H1 (cell line): ENCODE measurements at regions not wholly inside any gene's neighbourhood (a gene's known extent, or its start where the extent isn't known, plus 50 kb on each side); places are given as distances from the start of the nearest gene placed in this dataset.

ENCODE experiments used
- CTCF ChIA-PET: fragments of 300-600 bp; sonication (Branson Sonifier 250); formaldehyde crosslinking; loops from one replicate; lab custom pipeline; 2021; ENCODE audit not compliant: partially characterized antibody; lab: Charles Lee
- POLR2A ChIA-PET: fragments of 300-600 bp; sonication (Branson Sonifier 250); formaldehyde crosslinking; loops from one replicate; lab custom pipeline; 2021; ENCODE audit warnings: inconsistent platforms; ENCODE audit not compliant: partially characterized antibody; lab: Charles Lee
- DNase-seq, 2 experiments: peaks; one replicate each; pipeline versions ENCODE4 v3.0.0 to v3.0.0-alpha.2; 2010 to 2022; ENCODE audit warnings: low spot score in 2 of 2, low read depth in 1 of 2, mixed read lengths in 1 of 2
- FAIRE-seq: peaks from 2 replicates; lab custom pipeline; 2011; peaks lifted over from hg19 to GRCh38; lab: Jason Lieb, UNC
- H2AFZ ChIP-seq: 2 replicates; pipeline ENCODE4 v1.8.1; 2012; ENCODE audit warnings: low read length, inconsistent platforms
- H2AK5ac ChIP-seq: 2 replicates; pipeline ENCODE4 v1.6.1; 2013; ENCODE audit warnings: low read depth, low read length
- H2BK120ac ChIP-seq: replicated peaks from 2 replicates; pipeline ENCODE3; 2013; ENCODE audit warnings: low read depth, low read length, inconsistent platforms
- H2BK12ac ChIP-seq: 2 replicates; pipeline ENCODE4 v1.6.1; 2013; ENCODE audit warnings: low read depth, low read length
- H2BK15ac ChIP-seq: 2 replicates; pipeline ENCODE4 v1.6.1; 2013; ENCODE audit warnings: low read length
- H2BK20ac ChIP-seq: 2 replicates; pipeline ENCODE4 v1.6.1; 2013; ENCODE audit warnings: low read length
- H2BK5ac ChIP-seq: 2 replicates; pipeline ENCODE4 v1.6.1; 2013; ENCODE audit warnings: low read depth, low read length
- H3K14ac ChIP-seq: 2 replicates; pipeline ENCODE4 v1.6.1; 2013; ENCODE audit warnings: inconsistent platforms; ENCODE audit not compliant: insufficient read length
- H3K18ac ChIP-seq: 2 replicates; pipeline ENCODE4 v1.6.1; 2013; ENCODE audit warnings: low read length; ENCODE audit errors: extremely low read depth
- H3K23ac ChIP-seq: 2 replicates; pipeline ENCODE4 v1.6.1; 2013; ENCODE audit warnings: inconsistent platforms; ENCODE audit not compliant: insufficient read length
- H3K23me2 ChIP-seq: 2 replicates; pipeline ENCODE4 v1.6.1; 2013; ENCODE audit warnings: low read depth, low read length
- H3K27ac ChIP-seq: 2 replicates; pipeline ENCODE4 v1.6.1; 2011; ENCODE audit warnings: low read depth, low read length, inconsistent platforms
- H3K27me3 ChIP-seq, 4 experiments: replicated peaks in 1 of 4; 1 replicate in 1 of 4; 2 replicates in 3 of 4; pipeline versions ENCODE4 v1.6.1 to v1.8.1; 2011 to 2013; ENCODE audit warnings: low read length in 3 of 4, mild to moderate bottlenecking in 3 of 4, inconsistent platforms in 2 of 4, mixed read lengths in 2 of 4, moderate library complexity in 1 of 4; ENCODE audit not compliant: control insufficient read depth in 3 of 4, insufficient read depth in 3 of 4; ENCODE audit errors: extremely low read depth in 1 of 4
- H3K36me3 ChIP-seq, 4 experiments: 2 replicates each; pipeline versions ENCODE4 v1.6.1 to v1.8.1; 2011 to 2013; ENCODE audit warnings: mild to moderate bottlenecking in 4 of 4, low read length in 3 of 4, moderate library complexity in 2 of 4, control low read depth in 1 of 4, inconsistent platforms in 1 of 4; ENCODE audit not compliant: insufficient read depth in 4 of 4, control insufficient read depth in 2 of 4
- H3K4ac ChIP-seq: replicated peaks from 2 replicates; pipeline ENCODE3; 2013; ENCODE audit warnings: low read length, low read depth, mixed read lengths, inconsistent platforms; ENCODE audit not compliant: insufficient read length
- H3K4me1 ChIP-seq, 4 experiments: replicated peaks in 1 of 4; 1 replicate in 1 of 4; 2 replicates in 3 of 4; pipeline versions ENCODE4 v1.6.1 to v1.8.1; 2011 to 2013; ENCODE audit warnings: low read length in 3 of 4, inconsistent platforms in 2 of 4, mixed read lengths in 1 of 4; ENCODE audit not compliant: insufficient read depth in 4 of 4, control insufficient read depth in 3 of 4
- H3K4me2 ChIP-seq, 2 experiments: 2 replicates each; pipeline versions ENCODE4 v1.6.1 to v1.8.1; 2011 to 2013; ENCODE audit warnings: low read depth in 2 of 2, low read length in 2 of 2, control low read depth in 1 of 2, inconsistent platforms in 1 of 2, mild to moderate bottlenecking in 1 of 2; ENCODE audit not compliant: insufficient read depth in 1 of 2
- H3K4me3 ChIP-seq, 4 experiments: fragments of 200-600, 300-600 bp in 1 of 4; sonication (generic), shearing (Covaris generic), sonication (Bioruptor Twin) in 1 of 4; 2 replicates each; pipeline versions ENCODE4 v1.5.1 to v1.8.1; 2011 to 2016; ENCODE audit warnings: low read length in 4 of 4, low read depth in 3 of 4, control low read depth in 2 of 4, inconsistent platforms in 2 of 4, mild to moderate bottlenecking in 2 of 4, mixed read lengths in 1 of 4, moderate library complexity in 1 of 4; ENCODE audit not compliant: insufficient read depth in 2 of 4; ENCODE audit errors: extremely low read depth in 1 of 4
- H3K56ac ChIP-seq: replicated peaks from 2 replicates; pipeline ENCODE3; 2013; ENCODE audit warnings: low read depth, mild to moderate bottlenecking, mixed read lengths, low read length, inconsistent platforms; ENCODE audit not compliant: insufficient read length
- H3K79me1 ChIP-seq: 2 replicates; pipeline ENCODE4 v1.6.1; 2013; ENCODE audit warnings: low read depth, low read length, control low read depth
- H3K79me2 ChIP-seq, 2 experiments: 2 replicates each; pipeline versions ENCODE4 v1.6.1 to v1.8.1; 2012 to 2013; ENCODE audit warnings: low read length in 2 of 2, mild to moderate bottlenecking in 2 of 2, inconsistent platforms in 1 of 2; ENCODE audit not compliant: insufficient read depth in 2 of 2, control insufficient read depth in 1 of 2
- H3K9ac ChIP-seq, 4 experiments: replicated peaks in 1 of 4; 1 replicate in 1 of 4; 2 replicates in 3 of 4; pipeline versions ENCODE4 v1.6.1 to v1.8.1; 2011 to 2013; ENCODE audit warnings: low read depth in 3 of 4, low read length in 3 of 4, control low read depth in 2 of 4, mild to moderate bottlenecking in 2 of 4, moderate library complexity in 2 of 4, inconsistent platforms in 1 of 4; ENCODE audit errors: extremely low read depth in 1 of 4
- H3K9me3 ChIP-seq, 2 experiments: 2 replicates each; pipeline versions ENCODE4 v1.6.1 to v1.8.1; 2012 to 2013; ENCODE audit warnings: mild to moderate bottlenecking in 2 of 2, moderate library complexity in 2 of 2, control low read depth in 1 of 2, inconsistent platforms in 1 of 2, low read depth in 1 of 2, low read length in 1 of 2, mixed read lengths in 1 of 2; ENCODE audit not compliant: insufficient read depth in 2 of 2
- H4K20me1 ChIP-seq, 2 experiments: replicated peaks in 1 of 2; 2 replicates each; pipeline versions ENCODE3 to v1.8.1; 2011 to 2013; ENCODE audit warnings: inconsistent platforms in 2 of 2, low read length in 2 of 2, mild to moderate bottlenecking in 1 of 2; ENCODE audit not compliant: insufficient read depth in 2 of 2, control insufficient read depth in 1 of 2
- H4K5ac ChIP-seq: 2 replicates; pipeline ENCODE4 v1.6.1; 2013; ENCODE audit warnings: low read length, low read depth, mixed read lengths, inconsistent platforms; ENCODE audit not compliant: insufficient read length
- H4K8ac ChIP-seq: 2 replicates; pipeline ENCODE4 v1.8.0; 2013; ENCODE audit warnings: mild to moderate bottlenecking, moderate library complexity, low read length, inconsistent platforms; ENCODE audit not compliant: insufficient read depth; ENCODE audit errors: extremely low read depth
- H4K91ac ChIP-seq: replicated peaks from 2 replicates; pipeline ENCODE3; 2013; ENCODE audit warnings: low read length, mixed read lengths, inconsistent platforms; ENCODE audit not compliant: insufficient read length
- ASH2L ChIP-seq: fragments of 200-600, 300-600 bp; sonication (generic); IDR thresholded peaks from one replicate; pipeline ENCODE4 v1.7.1; 2017; ENCODE audit warnings: low read length
- CEBPB ChIP-seq: IDR thresholded peaks from 2 replicates; pipeline ENCODE4 v1.6.1; 2012; ENCODE audit warnings: low read depth, low read length
- CREB1 ChIP-seq: IDR thresholded peaks from 2 replicates; pipeline ENCODE4 v1.6.1; 2012; ENCODE audit warnings: inconsistent platforms
- E2F6 ChIP-seq: IDR thresholded peaks from 2 replicates; pipeline ENCODE4 v1.6.1; 2012; ENCODE audit warnings: inconsistent platforms
- EGR1 ChIP-seq: IDR thresholded peaks from 2 replicates; pipeline ENCODE4 v1.6.1; 2011; ENCODE audit warnings: low read depth, low read length, borderline replicate concordance
- EZH2 ChIP-seq: fragments of 200-600 bp; sonication (generic); IDR thresholded peaks from 2 replicates; pipeline ENCODE4 v1.7.1; 2012; ENCODE audit warnings: low read depth, mild to moderate bottlenecking, moderate library complexity, low read length, inconsistent platforms; ENCODE audit not compliant: severe bottlenecking
- HDAC6 ChIP-seq: IDR thresholded peaks from one replicate; pipeline ENCODE4 v1.7.1; 2012; ENCODE audit warnings: low read depth, mild to moderate bottlenecking, inconsistent platforms, low read length, moderate library complexity
- MAFK ChIP-seq: IDR thresholded peaks from 2 replicates; pipeline ENCODE4 v1.6.1; 2012; ENCODE audit warnings: low read depth, mild to moderate bottlenecking, improper control_type of control experiment, low read length
- MAX ChIP-seq: IDR thresholded peaks from 2 replicates; pipeline ENCODE4 v1.6.1; 2012; ENCODE audit warnings: inconsistent platforms
- RAD21 ChIP-seq, 2 experiments: IDR thresholded peaks in 1 of 2; conservative IDR thresholded peaks in 1 of 2; 2 replicates each; pipeline ENCODE4 v1.6.1; 2011; ENCODE audit warnings: low read depth in 2 of 2, low read length in 2 of 2, improper control_type of control experiment in 1 of 2, inconsistent platforms in 1 of 2, mild to moderate bottlenecking in 1 of 2, moderate library complexity in 1 of 2
- RFX5 ChIP-seq: IDR thresholded peaks from 2 replicates; pipeline ENCODE4 v1.6.1; 2011; ENCODE audit warnings: low read depth, low read length, improper control_type of control experiment, borderline replicate concordance
- RXRA ChIP-seq: IDR thresholded peaks from 2 replicates; pipeline ENCODE4 v1.6.1; 2011; ENCODE audit warnings: low read depth, mild to moderate bottlenecking, low read length, moderate library complexity; ENCODE audit not compliant: insufficient read depth
- SIN3A ChIP-seq, 2 experiments: IDR thresholded peaks in 1 of 2; conservative IDR thresholded peaks in 1 of 2; 2 replicates each; pipeline ENCODE4 v1.6.1; 2011 to 2012; ENCODE audit warnings: low read length in 2 of 2, improper control_type of control experiment in 1 of 2, low read depth in 1 of 2, mild to moderate bottlenecking in 1 of 2
- SRF ChIP-seq: IDR thresholded peaks from 2 replicates; pipeline ENCODE4 v1.6.1; 2011; ENCODE audit warnings: mild to moderate bottlenecking, low read depth, low read length, moderate library complexity
- WGBS, 2 experiments: shearing (Covaris generic) in 1 of 2; methylation state at CpG; one replicate each; pipeline versions ENCODE4 v1.1.6 to v1.1.7; 2013 to 2015; ENCODE audit warnings: low lambda C conversion rate in 2 of 2, mixed read lengths in 2 of 2, inconsistent platforms in 1 of 2, low coverage in 1 of 2, missing lambda C conversion rate in 1 of 2; ENCODE audit not compliant: insufficient replicate concordance in 2 of 2, insufficient coverage in 1 of 2, insufficient read length in 1 of 2; ENCODE audit errors: extremely low coverage in 1 of 2, missing lambda C conversion rate in 1 of 2; 5-methylcytosine and 5-hydroxymethylcytosine counted together

GRCh38 chr14:97287956-97288355 is 490.8 kb downstream of the VRK1 start:
- no peak overlapping the region for H2BK20ac ChIP-seq
- H3K4ac ChIP-seq = no peak overlapping the region
- WGBS, 2 experiments = 85% methylated on average over 1 of the region's 1 CpG; no CpG with 5 or more reads in 1 of the 2 experiments
- no peak overlapping the region for H2AK5ac ChIP-seq
- H3K4me1 ChIP-seq = peaks cover 0 to 2% (median 0%) of the 10 kb centered on the region in 4 experiments; a peak in 1 of 7 replicates
- H3K9ac ChIP-seq = no peak overlapping the region
- H4K20me1 ChIP-seq = no peaks in the 10 kb centered on the region
- H2AFZ ChIP-seq = no peak overlapping the region
- H3K23me2 ChIP-seq = peaks cover 5% of the 10 kb centered on the region; the same call in 1 of the 2 replicates
- H3K36me3 ChIP-seq = no peaks in the 10 kb centered on the region
- H2BK5ac ChIP-seq = no peak overlapping the region
- no peak overlapping the region for H2BK15ac ChIP-seq
- FAIRE-seq (no peak), DNase-seq (no peak)
- H3K23ac ChIP-seq = no peak overlapping the region
- no peaks in the 10 kb centered on the region for H3K79me2 ChIP-seq
- H4K8ac ChIP-seq = no peak overlapping the region
- no peaks in the 10 kb centered on the region for H3K27me3 ChIP-seq
- H3K4me2 ChIP-seq = no peak overlapping the region
- H2BK120ac ChIP-seq = no peak overlapping the region
- no peak overlapping the region for H3K14ac ChIP-seq
- H4K91ac ChIP-seq = no peak overlapping the region
- no peaks in the 10 kb centered on the region for H3K9me3 ChIP-seq
- no peak overlapping the region for H3K27ac ChIP-seq
- POLR2A ChIA-PET = no interaction called here
- no peaks in the 10 kb centered on the region for H3K79me1 ChIP-seq
- H4K5ac ChIP-seq = no peak overlapping the region
- no peak overlapping the region for H3K4me3 ChIP-seq
- peak overlapping the region; percentile 21 for H3K56ac ChIP-seq
- H2BK12ac ChIP-seq = no peak overlapping the region
- CTCF ChIA-PET = no interaction called here
- H3K18ac ChIP-seq = no peak overlapping the region
- TF ChIP-seq RXRA (no peak), MAX (no peak), SRF (no peak), E2F6 (no peak), SIN3A (conservative IDR thresholded peaks at IDR 0.05 in 1 of 2, IDR thresholded peaks at IDR 0.05 in 1 of 2; ENCODE audit: low read depth in 1 of 2, low read length in 2 of 2) (no peak), EGR1 (no peak), CEBPB (no peak), ASH2L (no peak), MAFK (no peak), EZH2 (no peak), RFX5 (no peak), RAD21 (IDR thresholded peaks at IDR 0.05 in 1 of 2, conservative IDR thresholded peaks at IDR 0.05 in 1 of 2; ENCODE audit: low read depth in 2 of 2, low read length in 2 of 2) (no peak), HDAC6 (no peak), CREB1 (no peak)
